ENCODE measurements at regions not wholly inside any gene's neighbourhood (a gene's known extent, or its start where the extent isn't known, plus 50 kb on each side); places are given as distances from the start of the nearest gene placed in this dataset.

DNA sequence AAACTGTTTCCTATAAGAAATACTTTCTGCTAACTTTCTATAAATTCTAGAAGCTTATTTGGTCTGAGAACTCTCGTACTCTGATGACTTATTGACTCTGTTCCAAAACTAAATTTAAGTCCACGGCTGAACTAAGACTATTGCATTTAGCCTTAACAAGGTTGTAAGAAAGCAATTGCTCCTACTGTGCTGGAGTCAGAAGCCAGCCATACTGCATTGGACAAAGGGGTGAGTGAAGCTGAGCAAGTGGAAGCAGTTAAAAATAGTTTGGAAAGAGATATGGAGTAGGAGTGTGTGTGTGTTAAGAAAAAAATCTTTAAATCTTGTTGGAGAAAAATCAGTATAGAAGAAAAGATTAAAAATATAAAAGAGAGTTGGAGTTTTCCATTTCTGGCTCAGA, 1360.1 kb upstream of the CELF2 start:
- intact Hi-C loops (cut with DNase I) = no loop called here
- Histone ChIP-seq H3K9me3 (no peaks in the 10 kb centered on the region), H3K27me3 (no peaks in the 10 kb centered on the region), H3K4me3 (no peak overlapping the region), H3K36me3 (no peaks in the 10 kb centered on the region), H3K4me1 (ENCODE audit: insufficient read depth) (no peaks in the 10 kb centered on the region), H3K27ac (no peak overlapping the region)
- 21 to 28% (median 21%) methylated on average over 2 of the region's 2 CpGs for WGBS, 3 donors
- no peak for DNase-seq
- TF ChIP-seq EP300 (IDR thresholded peaks at IDR 0.05) (no peak), POLR2A (IDR thresholded peaks at IDR 0.05) (no peak)
- TF ChIP-seq, protein P1, sequence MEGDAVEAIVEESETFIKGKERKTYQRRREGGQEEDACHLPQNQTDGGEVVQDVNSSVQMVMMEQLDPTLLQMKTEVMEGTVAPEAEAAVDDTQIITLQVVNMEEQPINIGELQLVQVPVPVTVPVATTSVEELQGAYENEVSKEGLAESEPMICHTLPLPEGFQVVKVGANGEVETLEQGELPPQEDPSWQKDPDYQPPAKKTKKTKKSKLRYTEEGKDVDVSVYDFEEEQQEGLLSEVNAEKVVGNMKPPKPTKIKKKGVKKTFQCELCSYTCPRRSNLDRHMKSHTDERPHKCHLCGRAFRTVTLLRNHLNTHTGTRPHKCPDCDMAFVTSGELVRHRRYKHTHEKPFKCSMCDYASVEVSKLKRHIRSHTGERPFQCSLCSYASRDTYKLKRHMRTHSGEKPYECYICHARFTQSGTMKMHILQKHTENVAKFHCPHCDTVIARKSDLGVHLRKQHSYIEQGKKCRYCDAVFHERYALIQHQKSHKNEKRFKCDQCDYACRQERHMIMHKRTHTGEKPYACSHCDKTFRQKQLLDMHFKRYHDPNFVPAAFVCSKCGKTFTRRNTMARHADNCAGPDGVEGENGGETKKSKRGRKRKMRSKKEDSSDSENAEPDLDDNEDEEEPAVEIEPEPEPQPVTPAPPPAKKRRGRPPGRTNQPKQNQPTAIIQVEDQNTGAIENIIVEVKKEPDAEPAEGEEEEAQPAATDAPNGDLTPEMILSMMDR (IDR thresholded peaks at IDR 0.05) = no peak

- no peak for DNase-seq
- intact Hi-C loops (cut with DNase I) = no loop called here
- H3K27me3 ChIP-seq = no peaks in the 10 kb centered on the region
- no peak overlapping the region for H3K27ac ChIP-seq
- WGBS, 3 donors = 88 to 91% (median 89%) methylated on average over 3 of the region's 3 CpGs
- H3K9me3 ChIP-seq = no peaks in the 10 kb centered on the region
- TF ChIP-seq, protein P1 (IDR thresholded peaks at IDR 0.05) = no peak
- no peak for TF ChIP-seq EP300 (IDR thresholded peaks at IDR 0.05)
- no peak for TF ChIP-seq POLR2A (IDR thresholded peaks at IDR 0.05)
- no peak overlapping the region for H3K4me3 ChIP-seq
- no peaks in the 10 kb centered on the region for H3K4me1 ChIP-seq (ENCODE audit: insufficient read depth)
- H3K36me3 ChIP-seq = no peaks in the 10 kb centered on the region
Observed at GRCh38 chr10:9668411-9668810, 1349.3 kb upstream of the CELF2 start.

- Histone ChIP-seq H3K4me3 (no peak overlapping the region), H3K36me3 (no peaks in the 10 kb centered on the region), H3K27me3 (no peaks in the 10 kb centered on the region), H3K27ac (no peak overlapping the region), H3K9me3 (no peaks in the 10 kb centered on the region), H3K4me1 (ENCODE audit: insufficient read depth) (no peaks in the 10 kb centered on the region)
- DNase-seq = no peak
- intact Hi-C loops (cut with DNase I) = no loop called here
- TF ChIP-seq POLR2A (IDR thresholded peaks at IDR 0.05) = no peak
- no peak for TF ChIP-seq EP300 (IDR thresholded peaks at IDR 0.05)
- TF ChIP-seq, protein P1 (IDR thresholded peaks at IDR 0.05) = no peak
- WGBS, 3 donors = 50 to 67% (median 61%) methylated on average over 3 of the region's 3 CpGs
Observed at GRCh38 chr10:9670911-9671310, 1346.8 kb upstream of the CELF2 start.

DNA sequence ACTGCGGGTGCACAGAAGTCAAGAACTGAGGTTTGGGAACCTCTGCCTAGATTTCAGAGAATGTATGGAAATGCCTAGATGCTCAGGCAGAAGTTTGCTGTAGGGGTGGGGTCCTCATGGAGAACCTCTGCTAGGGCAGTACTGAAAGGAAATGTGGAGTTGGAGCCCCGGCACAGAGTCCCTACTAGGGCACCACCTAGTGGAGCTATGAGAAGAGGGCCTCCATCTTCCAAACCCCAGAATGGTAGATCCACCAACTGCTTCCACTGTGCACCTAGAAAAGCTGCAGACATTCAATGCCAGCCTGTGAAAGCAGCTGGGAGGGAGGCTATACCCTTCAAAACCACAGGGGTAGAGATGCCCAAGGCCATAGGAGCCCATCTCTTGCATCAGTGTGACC, 1336.0 kb upstream of the CELF2 start:
- Histone ChIP-seq H3K36me3 (no peaks in the 10 kb centered on the region), H3K4me1 (ENCODE audit: insufficient read depth) (no peaks in the 10 kb centered on the region), H3K9me3 (no peaks in the 10 kb centered on the region), H3K4me3 (no peak overlapping the region), H3K27me3 (no peaks in the 10 kb centered on the region), H3K27ac (no peak overlapping the region)
- DNase-seq = no peak
- TF ChIP-seq POLR2A (IDR thresholded peaks at IDR 0.05) (no peak), EP300 (IDR thresholded peaks at IDR 0.05) (no peak)
- TF ChIP-seq, protein P1 (IDR thresholded peaks at IDR 0.05) = no peak
- intact Hi-C loops (cut with DNase I) = no loop called here
- WGBS, 3 donors = 86 to 94% (median 88%) methylated on average over 2 of the region's 2 CpGs

DNA sequence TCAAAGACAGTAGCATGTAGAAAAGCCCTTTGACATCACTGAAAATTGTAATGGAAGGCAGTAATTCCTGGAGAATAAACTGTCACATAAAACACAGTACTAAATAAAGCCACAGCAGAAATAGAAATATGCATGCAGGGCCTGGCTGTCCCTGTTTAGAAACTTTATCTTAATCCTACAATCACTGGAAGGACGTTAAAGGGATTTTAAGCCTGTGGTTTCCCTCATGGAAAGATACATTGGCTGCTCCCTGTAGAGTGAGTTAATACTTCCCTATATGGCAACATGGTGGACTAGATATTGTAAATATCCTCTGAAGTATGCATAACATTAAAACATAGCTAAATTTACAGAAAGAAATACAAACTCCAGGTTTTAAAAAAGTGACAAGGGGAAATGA, 1334.9 kb upstream of the CELF2 start:
- H3K36me3 ChIP-seq = no peaks in the 10 kb centered on the region
- no peaks in the 10 kb centered on the region for H3K4me1 ChIP-seq (ENCODE audit: insufficient read depth)
- H3K4me3 ChIP-seq = no peak overlapping the region
- intact Hi-C loops (cut with DNase I) = no loop called here
- H3K27me3 ChIP-seq = no peaks in the 10 kb centered on the region
- no peak for DNase-seq
- TF ChIP-seq, protein P1 (IDR thresholded peaks at IDR 0.05) = no peak
- TF ChIP-seq POLR2A (IDR thresholded peaks at IDR 0.05) (no peak), EP300 (IDR thresholded peaks at IDR 0.05) (no peak)
- H3K27ac ChIP-seq = no peak overlapping the region
- H3K9me3 ChIP-seq = no peaks in the 10 kb centered on the region
- WGBS, 3 donors = 3 to 24% (median 3%) methylated on average over 1 of the region's 1 CpG
